ENCODE measurements at regions not wholly inside any gene's neighbourhood (a gene's known extent, or its start where the extent isn't known, plus 50 kb on each side); places are given as distances from the start of the nearest gene placed in this dataset.

- no peak for DNase-seq (ENCODE audit: low read depth in 3 of 3)
Measured at GRCh38 chr6:14031516-14031915, 86.1 kb upstream of the CD83 start.

GRCh38 chr6:14035071-14035847, 82.3 kb upstream of the CD83 start:
- no peak for DNase-seq (ENCODE audit: low read depth in 3 of 3)

- DNase-seq (ENCODE audit: low read depth in 3 of 3) = no peak
Measured at GRCh38 chr6:14035874-14036273, 81.7 kb upstream of the CD83 start.

- no peak for DNase-seq (ENCODE audit: low read depth in 3 of 3)
Measured at GRCh38 chr6:14036911-14037310, 80.7 kb upstream of the CD83 start.

GRCh38 chr6:14037402-14038277, 79.9 kb upstream of the CD83 start:
- DNase-seq (ENCODE audit: low read depth in 3 of 3) = no peak

- no peak for DNase-seq (ENCODE audit: low read depth in 3 of 3)
Measured at GRCh38 chr6:14038467-14039437, 78.8 kb upstream of the CD83 start.

GRCh38 chr6:14040042-14040441, 77.5 kb upstream of the CD83 start:
- DNase-seq (ENCODE audit: low read depth in 3 of 3) = no peak

- DNase-seq (ENCODE audit: low read depth in 3 of 3) = peak; percentile 13 to 22 (median 14)
Measured at GRCh38 chr6:14046476-14047068, 71.0 kb upstream of the CD83 start.

GRCh38 chr6:14047151-14047740, 70.3 kb upstream of the CD83 start:
- DNase-seq (ENCODE audit: low read depth in 3 of 3) = no peak

GRCh38 chr6:14048837-14049236, 68.7 kb upstream of the CD83 start:
- DNase-seq (ENCODE audit: low read depth in 3 of 3) = no peak

GRCh38 chr6:14051355-14051754, 66.2 kb upstream of the CD83 start:
- no peak for DNase-seq (ENCODE audit: low read depth in 3 of 3)

- DNase-seq (ENCODE audit: low read depth in 3 of 3) = no peak
Measured at GRCh38 chr6:14053811-14054210, 63.8 kb upstream of the CD83 start.

- no peak for DNase-seq (ENCODE audit: low read depth in 3 of 3)
Measured at GRCh38 chr6:14055541-14055940, 62.0 kb upstream of the CD83 start.

- no peak for DNase-seq (ENCODE audit: low read depth in 3 of 3)
Measured at GRCh38 chr6:14058029-14058695, 59.4 kb upstream of the CD83 start.

- DNase-seq (ENCODE audit: low read depth in 3 of 3) = no peak
Measured at GRCh38 chr6:14058735-14059134, 58.8 kb upstream of the CD83 start.

- DNase-seq (ENCODE audit: low read depth in 3 of 3) = no peak
Measured at GRCh38 chr6:14059791-14060436, 57.7 kb upstream of the CD83 start.

- no peak for DNase-seq (ENCODE audit: low read depth in 3 of 3)
Measured at GRCh38 chr6:14060971-14061370, 56.6 kb upstream of the CD83 start.

GRCh38 chr6:14061643-14062042, 55.9 kb upstream of the CD83 start:
- DNase-seq (ENCODE audit: low read depth in 3 of 3) = no peak

- no peak for DNase-seq (ENCODE audit: low read depth in 3 of 3)
Measured at GRCh38 chr6:14062345-14063029, 55.1 kb upstream of the CD83 start.

Data from stimulated activated CD4-positive, alpha-beta T cell treated with anti-CD3 and anti-CD28 coated beads, TNF-alpha, amount 100 ng/mL, for 48 hours (primary cell).